HepG2 (cell line): ENCODE measurements at regions not wholly inside any gene's neighbourhood (a gene's known extent, or its start where the extent isn't known, plus 50 kb on each side); places are given as distances from the start of the nearest gene placed in this dataset.

Experiments
- ATAC-seq: fragments of 200-7000 bp; cut with Tn5 transposase; 3 replicates; pipeline ENCODE4 v1.9.1; 2020; ENCODE audit warnings: mild to moderate bottlenecking, moderate library complexity
- BruUV-seq: library from RNA; stranded (reverse); fragments of 400-500 nt; replicated peaks from 2 replicates; lab custom pipeline; 2021; lab: Mats Ljungman, UMichigan
- CTCF ChIA-PET: fragments of 300-600 bp; formaldehyde crosslinking; extraction: SDS; loops from one replicate; lab custom pipeline; 2021; ENCODE audit warnings: low total read pairs, inconsistent platforms, low intra/inter-chr PET ratio; lab: Yijun Ruan, JAX
- POLR2A ChIA-PET: fragments of 350-600 bp; sonication (Branson Sonifier 250); formaldehyde crosslinking; loops from one replicate; lab custom pipeline; 2020; ENCODE audit warnings: antibody characterized with exemption, inconsistent platforms; lab: Yijun Ruan, JAX
- DNase-seq: peaks from one replicate; pipeline ENCODE4 v3.0.0-alpha.2; 2015; ENCODE audit warnings: low spot score
- FAIRE-seq: peaks from 3 replicates; lab custom pipeline; 2011; peaks lifted over from hg19 to GRCh38; lab: Jason Lieb, UNC
- H2AFZ ChIP-seq: one replicate; pipeline ENCODE4 v1.6.1; 2011; ENCODE audit warnings: low read length, inconsistent platforms
- H3K27ac ChIP-seq: fragments of 300-600 bp; 3 replicates; pipeline ENCODE4 v1.8.0; 2011; ENCODE audit warnings: mixed run types, mild to moderate bottlenecking, mixed read lengths, low read length, inconsistent platforms; ENCODE audit not compliant: insufficient read depth; ENCODE audit errors: extremely low read length
- H3K27me3 ChIP-seq, 2 experiments: fragments of 200-600 bp in 1 of 2; 2 replicates in 1 of 2; 3 replicates in 1 of 2; pipeline versions ENCODE4 v1.6.0 to v1.8.0; 2011; ENCODE audit warnings: low read length in 2 of 2, mild to moderate bottlenecking in 2 of 2, moderate library complexity in 2 of 2, inconsistent platforms in 1 of 2; ENCODE audit not compliant: insufficient read depth in 2 of 2, control insufficient read depth in 1 of 2
- H3K36me3 ChIP-seq, 2 experiments: fragments of 200-600 bp in 1 of 2; replicated peaks in 1 of 2; 2 replicates in 1 of 2; 3 replicates in 1 of 2; pipeline versions ENCODE4 v1.5.1 to v1.8.0; 2011; ENCODE audit warnings: low read length in 2 of 2, inconsistent platforms in 1 of 2; ENCODE audit not compliant: insufficient read depth in 2 of 2, control insufficient read depth in 1 of 2
- H3K4me1 ChIP-seq: 2 replicates; pipeline ENCODE4 v1.5.1; 2012; ENCODE audit warnings: low read length, inconsistent platforms; ENCODE audit not compliant: insufficient read depth
- H3K4me2 ChIP-seq: 2 replicates; pipeline ENCODE4 v1.6.0; 2011; ENCODE audit warnings: low read depth, low read length, inconsistent platforms
- H3K4me3 ChIP-seq, 3 experiments: fragments of 200-600 bp in 1 of 3; sonication (generic), shearing (Covaris generic) in 1 of 3; replicated peaks in 1 of 3; 2 replicates each; pipeline ENCODE4 v1.5.1; 2011 to 2016; ENCODE audit warnings: low read length in 3 of 3, inconsistent platforms in 2 of 3, low read depth in 2 of 3, mild to moderate bottlenecking in 2 of 3, control low read depth in 1 of 3, mixed read lengths in 1 of 3; ENCODE audit not compliant: insufficient read depth in 1 of 3
- H3K79me2 ChIP-seq: one replicate; pipeline ENCODE4 v1.6.1; 2011; ENCODE audit warnings: low read length, inconsistent platforms; ENCODE audit not compliant: insufficient read depth
- H3K9ac ChIP-seq: 2 replicates; pipeline ENCODE4 v1.6.0; 2011; ENCODE audit warnings: mild to moderate bottlenecking, low read depth, low read length, inconsistent platforms; ENCODE audit not compliant: insufficient read depth
- H3K9me3 ChIP-seq: 2 replicates; pipeline ENCODE4 v1.5.1; 2012; ENCODE audit warnings: mild to moderate bottlenecking, low read length
- H4K20me1 ChIP-seq: 2 replicates; pipeline ENCODE4 v1.6.0; 2011; ENCODE audit warnings: inconsistent platforms, mild to moderate bottlenecking, low read length, moderate library complexity; ENCODE audit not compliant: insufficient read depth
- KAT2B ChIP-seq: fragments of 150-350 bp; IDR thresholded peaks from 2 replicates; pipeline ENCODE4 v1.6.1; 2014; ENCODE audit warnings: low read depth, low read length, borderline replicate concordance
- ZSCAN25 ChIP-seq: sonication (generic); formaldehyde crosslinking; IDR thresholded peaks from 2 replicates; pipeline ENCODE4 v1.8.0; 2022; ENCODE audit warnings: mild to moderate bottlenecking, missing genetic modification reagents
- WGBS: methylation state at CpG from one replicate; pipeline ENCODE4 v1.1.6; 2017; ENCODE audit warnings: low lambda C conversion rate; 5-methylcytosine and 5-hydroxymethylcytosine counted together
- in situ Hi-C: cut with HindIII; loops from 2 replicates; pipeline ENCODE4 v1.10.0; 2017; ENCODE audit warnings: low pct_unique_long_range_greater_than_20kb; ENCODE audit not compliant: extremely low pct_ligation_motif_present
- intact Hi-C: fragments of 100-400 bp; cut with micrococcal nuclease; formaldehyde crosslinking; loops from one replicate; pipeline ENCODE4 v1.10.0; 2022; ENCODE audit not compliant: unreplicated experiment
- TF ChIP-seq, protein P1 (sequence below): sonication (generic); formaldehyde crosslinking; IDR thresholded peaks from 2 replicates; pipeline ENCODE4 v1.5.0; 2020; ENCODE audit warnings: mild to moderate bottlenecking, missing genetic modification reagents
- TF ChIP-seq, protein P2 (sequence below): sonication (generic); formaldehyde crosslinking; IDR thresholded peaks from 2 replicates; pipeline ENCODE4 v1.4.0; 2020; ENCODE audit warnings: missing genetic modification reagents
- TF ChIP-seq, protein P3 (sequence below), 2 experiments: IDR thresholded peaks; 2 replicates each; pipeline ENCODE4 v1.6.1; 2011 to 2012; ENCODE audit warnings: low read length in 2 of 2, borderline replicate concordance in 1 of 2, low read depth in 1 of 2, mild to moderate bottlenecking in 1 of 2, moderate library complexity in 1 of 2

DNA sequence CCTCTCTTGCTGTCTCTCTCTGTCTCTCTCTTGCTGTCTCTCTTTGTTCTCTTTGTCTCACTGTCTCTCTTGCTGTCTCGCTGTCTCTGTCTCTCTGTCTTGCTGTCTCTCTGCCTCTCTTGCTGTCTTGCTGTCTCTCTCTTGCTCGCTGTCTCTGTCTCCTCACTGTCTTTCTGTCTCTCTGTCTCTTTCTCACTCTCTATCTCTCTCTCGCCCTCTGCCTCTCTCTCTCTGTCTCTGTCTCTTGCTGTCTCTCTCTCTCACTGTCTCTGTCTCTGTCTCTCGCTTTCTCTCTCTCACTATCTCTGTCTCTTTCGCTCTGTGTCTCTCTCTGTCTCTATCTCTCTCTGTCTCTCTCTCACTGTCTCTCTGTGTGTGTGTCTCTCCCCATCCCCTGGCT lies 92.9 kb upstream of the MC3R start (continued):
- TF ChIP-seq, protein P1, sequence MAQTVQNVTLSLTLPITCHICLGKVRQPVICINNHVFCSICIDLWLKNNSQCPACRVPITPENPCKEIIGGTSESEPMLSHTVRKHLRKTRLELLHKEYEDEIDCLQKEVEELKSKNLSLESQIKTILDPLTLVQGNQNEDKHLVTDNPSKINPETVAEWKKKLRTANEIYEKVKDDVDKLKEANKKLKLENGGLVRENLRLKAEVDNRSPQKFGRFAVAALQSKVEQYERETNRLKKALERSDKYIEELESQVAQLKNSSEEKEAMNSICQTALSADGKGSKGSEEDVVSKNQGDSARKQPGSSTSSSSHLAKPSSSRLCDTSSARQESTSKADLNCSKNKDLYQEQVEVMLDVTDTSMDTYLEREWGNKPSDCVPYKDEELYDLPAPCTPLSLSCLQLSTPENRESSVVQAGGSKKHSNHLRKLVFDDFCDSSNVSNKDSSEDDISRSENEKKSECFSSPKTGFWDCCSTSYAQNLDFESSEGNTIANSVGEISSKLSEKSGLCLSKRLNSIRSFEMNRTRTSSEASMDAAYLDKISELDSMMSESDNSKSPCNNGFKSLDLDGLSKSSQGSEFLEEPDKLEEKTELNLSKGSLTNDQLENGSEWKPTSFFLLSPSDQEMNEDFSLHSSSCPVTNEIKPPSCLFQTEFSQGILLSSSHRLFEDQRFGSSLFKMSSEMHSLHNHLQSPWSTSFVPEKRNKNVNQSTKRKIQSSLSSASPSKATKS (CRISPR knock-in tag), result no peak
- no peak for TF ChIP-seq KAT2B

DNA sequence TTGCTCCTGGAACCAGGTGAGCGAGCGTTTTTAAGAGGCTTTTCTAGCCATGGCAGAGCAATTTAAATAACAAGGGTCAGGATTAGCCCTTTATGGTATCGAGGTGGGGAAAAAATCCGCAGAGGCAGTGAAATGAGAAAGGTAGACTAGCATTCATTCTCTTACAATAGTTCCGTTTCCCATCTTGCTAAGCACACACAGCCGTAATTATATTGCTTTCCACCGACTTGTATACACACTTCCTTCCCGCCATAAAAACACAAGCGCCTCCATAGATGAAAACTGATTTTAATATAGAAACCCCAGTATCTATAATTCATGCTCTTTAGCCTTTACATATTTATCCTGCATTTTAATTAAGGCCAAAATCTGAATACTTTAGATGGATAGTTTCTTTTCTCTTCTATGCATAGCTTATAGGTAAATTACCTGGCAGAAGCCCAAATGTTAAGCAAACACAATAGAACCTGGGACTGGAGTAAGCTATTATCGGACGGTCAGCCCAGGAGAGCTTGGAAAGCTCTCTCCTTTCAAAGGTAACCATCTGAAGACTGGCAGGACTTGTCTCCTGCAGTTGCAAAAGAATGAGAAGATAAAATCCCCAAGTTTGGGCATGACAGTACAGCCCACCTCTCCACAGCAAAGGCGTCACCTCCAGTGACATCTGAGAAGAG lies 90.9 kb upstream of the MC3R start:
- Histone ChIP-seq H3K27ac (no peak overlapping the region), H3K36me3 (no peaks in the 10 kb centered on the region), H3K9ac (no peak overlapping the region), H3K9me3 (peaks cover 17% of the 10 kb centered on the region; the same call in 1 of the 2 replicates), H4K20me1 (no peaks in the 10 kb centered on the region), H3K4me2 (no peak overlapping the region), H3K27me3 (no peaks in the 10 kb centered on the region), H3K4me1 (no peaks in the 10 kb centered on the region), H3K79me2 (no peaks in the 10 kb centered on the region), H2AFZ (no peak overlapping the region), H3K4me3 (no peak overlapping the region)
- 31% methylated on average over 12 of the region's 12 CpGs for WGBS
- ChIA-PET CTCF (no interaction called here), POLR2A (no interaction called here)
- BruUV-seq, result no TSS peak
- DNase-seq (no peak), FAIRE-seq (no peak), ATAC-seq (no peak)
- intact Hi-C loops (no loop called here), in situ Hi-C loops (no loop called here)
- TF ChIP-seq, protein P2, sequence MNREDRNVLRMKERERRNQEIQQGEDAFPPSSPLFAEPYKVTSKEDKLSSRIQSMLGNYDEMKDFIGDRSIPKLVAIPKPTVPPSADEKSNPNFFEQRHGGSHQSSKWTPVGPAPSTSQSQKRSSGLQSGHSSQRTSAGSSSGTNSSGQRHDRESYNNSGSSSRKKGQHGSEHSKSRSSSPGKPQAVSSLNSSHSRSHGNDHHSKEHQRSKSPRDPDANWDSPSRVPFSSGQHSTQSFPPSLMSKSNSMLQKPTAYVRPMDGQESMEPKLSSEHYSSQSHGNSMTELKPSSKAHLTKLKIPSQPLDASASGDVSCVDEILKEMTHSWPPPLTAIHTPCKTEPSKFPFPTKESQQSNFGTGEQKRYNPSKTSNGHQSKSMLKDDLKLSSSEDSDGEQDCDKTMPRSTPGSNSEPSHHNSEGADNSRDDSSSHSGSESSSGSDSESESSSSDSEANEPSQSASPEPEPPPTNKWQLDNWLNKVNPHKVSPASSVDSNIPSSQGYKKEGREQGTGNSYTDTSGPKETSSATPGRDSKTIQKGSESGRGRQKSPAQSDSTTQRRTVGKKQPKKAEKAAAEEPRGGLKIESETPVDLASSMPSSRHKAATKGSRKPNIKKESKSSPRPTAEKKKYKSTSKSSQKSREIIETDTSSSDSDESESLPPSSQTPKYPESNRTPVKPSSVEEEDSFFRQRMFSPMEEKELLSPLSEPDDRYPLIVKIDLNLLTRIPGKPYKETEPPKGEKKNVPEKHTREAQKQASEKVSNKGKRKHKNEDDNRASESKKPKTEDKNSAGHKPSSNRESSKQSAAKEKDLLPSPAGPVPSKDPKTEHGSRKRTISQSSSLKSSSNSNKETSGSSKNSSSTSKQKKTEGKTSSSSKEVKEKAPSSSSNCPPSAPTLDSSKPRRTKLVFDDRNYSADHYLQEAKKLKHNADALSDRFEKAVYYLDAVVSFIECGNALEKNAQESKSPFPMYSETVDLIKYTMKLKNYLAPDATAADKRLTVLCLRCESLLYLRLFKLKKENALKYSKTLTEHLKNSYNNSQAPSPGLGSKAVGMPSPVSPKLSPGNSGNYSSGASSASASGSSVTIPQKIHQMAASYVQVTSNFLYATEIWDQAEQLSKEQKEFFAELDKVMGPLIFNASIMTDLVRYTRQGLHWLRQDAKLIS, result no peak
- TF ChIP-seq, protein P3, sequence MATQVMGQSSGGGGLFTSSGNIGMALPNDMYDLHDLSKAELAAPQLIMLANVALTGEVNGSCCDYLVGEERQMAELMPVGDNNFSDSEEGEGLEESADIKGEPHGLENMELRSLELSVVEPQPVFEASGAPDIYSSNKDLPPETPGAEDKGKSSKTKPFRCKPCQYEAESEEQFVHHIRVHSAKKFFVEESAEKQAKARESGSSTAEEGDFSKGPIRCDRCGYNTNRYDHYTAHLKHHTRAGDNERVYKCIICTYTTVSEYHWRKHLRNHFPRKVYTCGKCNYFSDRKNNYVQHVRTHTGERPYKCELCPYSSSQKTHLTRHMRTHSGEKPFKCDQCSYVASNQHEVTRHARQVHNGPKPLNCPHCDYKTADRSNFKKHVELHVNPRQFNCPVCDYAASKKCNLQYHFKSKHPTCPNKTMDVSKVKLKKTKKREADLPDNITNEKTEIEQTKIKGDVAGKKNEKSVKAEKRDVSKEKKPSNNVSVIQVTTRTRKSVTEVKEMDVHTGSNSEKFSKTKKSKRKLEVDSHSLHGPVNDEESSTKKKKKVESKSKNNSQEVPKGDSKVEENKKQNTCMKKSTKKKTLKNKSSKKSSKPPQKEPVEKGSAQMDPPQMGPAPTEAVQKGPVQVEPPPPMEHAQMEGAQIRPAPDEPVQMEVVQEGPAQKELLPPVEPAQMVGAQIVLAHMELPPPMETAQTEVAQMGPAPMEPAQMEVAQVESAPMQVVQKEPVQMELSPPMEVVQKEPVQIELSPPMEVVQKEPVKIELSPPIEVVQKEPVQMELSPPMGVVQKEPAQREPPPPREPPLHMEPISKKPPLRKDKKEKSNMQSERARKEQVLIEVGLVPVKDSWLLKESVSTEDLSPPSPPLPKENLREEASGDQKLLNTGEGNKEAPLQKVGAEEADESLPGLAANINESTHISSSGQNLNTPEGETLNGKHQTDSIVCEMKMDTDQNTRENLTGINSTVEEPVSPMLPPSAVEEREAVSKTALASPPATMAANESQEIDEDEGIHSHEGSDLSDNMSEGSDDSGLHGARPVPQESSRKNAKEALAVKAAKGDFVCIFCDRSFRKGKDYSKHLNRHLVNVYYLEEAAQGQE (IDR thresholded peaks at IDR 0.05; ENCODE audit: borderline replicate concordance in 1 of 2, low read depth in 1 of 2, low read length in 2 of 2), result no peak
- no peak for TF ChIP-seq ZSCAN25
